Sigmoid colon (tissue), 6 donors: ENCODE measurements at regions not wholly inside any gene's neighbourhood (a gene's known extent, or its start where the extent isn't known, plus 50 kb on each side); places are given as distances from the start of the nearest gene placed in this dataset.

ENCODE experiments used
- DNase-seq: peaks from one replicate; pipeline ENCODE4 v3.0.0-alpha.2; 2019
- H3K27ac ChIP-seq, 4 donors: fragments of 200-600 bp; sonication (generic); one replicate each; pipeline ENCODE4 v1.5.1; 2016 to 2019; ENCODE audit warnings: mild to moderate bottlenecking in 1 of 4
- H3K27me3 ChIP-seq, 3 donors: fragments of 200-600 bp; sonication (generic); one replicate each; pipeline ENCODE4 v1.5.1; 2019; ENCODE audit warnings: mild to moderate bottlenecking in 1 of 3
- H3K36me3 ChIP-seq, 4 donors: fragments of 200-600 bp; sonication (generic); one replicate each; pipeline ENCODE4 v1.5.1; 2016 to 2019
- H3K4me1 ChIP-seq, 4 donors: fragments of 200-600 bp; sonication (generic); one replicate each; pipeline ENCODE4 v1.5.1; 2017 to 2019
- H3K4me3 ChIP-seq, 4 donors: fragments of 200-600 bp; sonication (generic); one replicate each; pipeline ENCODE4 v1.5.1; 2017 to 2019; ENCODE audit warnings: mild to moderate bottlenecking in 2 of 4, moderate library complexity in 1 of 4
- H3K9me3 ChIP-seq, 4 donors: fragments of 200-600 bp in 3 of 4; sonication (generic) in 3 of 4; one replicate each; pipeline versions ENCODE4 v1.5.1 to v1.6.1; 2013 to 2019
- CTCF ChIP-seq, 4 experiments: fragments of 450-650 bp in 3 of 4; fragments of 200-600 bp in 1 of 4; IDR thresholded peaks; one replicate each; pipeline ENCODE4 v1.5.1; 2016 to 2019; ENCODE audit warnings: antibody characterized with exemption in 4 of 4, mild to moderate bottlenecking in 3 of 4, moderate library complexity in 2 of 4
- EP300 ChIP-seq, 4 donors: sonication (generic); formaldehyde crosslinking; IDR thresholded peaks; one replicate each; pipeline ENCODE4 v1.6.1; 2017; ENCODE audit warnings: antibody characterized with exemption in 4 of 4
- POLR2A ChIP-seq, 2 donors: fragments of 450-650 bp; IDR thresholded peaks; one replicate each; pipeline ENCODE4 v1.6.1; 2016; ENCODE audit warnings: antibody characterized with exemption in 2 of 2, mild to moderate bottlenecking in 2 of 2, moderate library complexity in 2 of 2
- POLR2AphosphoS5 ChIP-seq, 4 donors: sonication (generic); formaldehyde crosslinking; IDR thresholded peaks; one replicate each; pipeline ENCODE4 v1.6.1; 2017; ENCODE audit warnings: antibody characterized with exemption in 4 of 4
- WGBS, 2 donors: extraction: QIAGEN DNeasy Blood & Tissue Kit; methylation state at CpG; one replicate each; pipeline ENCODE4 v1.1.7; 2013; 5-methylcytosine and 5-hydroxymethylcytosine counted together
- intact Hi-C: fragments of 100-400 bp; cut with DNase I; formaldehyde crosslinking; loops from one replicate; pipeline ENCODE4 v1.15.1; 2023
- donor health status: healthy with polysubstance abuse.
- donor health status: healthy.

GRCh38 chr15:79184465-79184892 is 93.9 kb upstream of the RASGRF1 start:
- no peaks in the 10 kb centered on the region for H3K27me3 ChIP-seq
- no peak overlapping the region for H3K27ac ChIP-seq
- peak; percentile 83 for DNase-seq
- no peaks in the 10 kb centered on the region for H3K4me1 ChIP-seq
- WGBS, 2 donors: 4 to 5% methylated on average over 4 of the region's 4 CpGs
- TF ChIP-seq POLR2A (IDR thresholded peaks at IDR 0.05) (no peak), CTCF (IDR thresholded peaks at IDR 0.05) (peak; percentile 88 to 98 (median 94)), POLR2AphosphoS5 (IDR thresholded peaks at IDR 0.05) (no peak), EP300 (IDR thresholded peaks at IDR 0.05) (no peak)
- no peak overlapping the region for H3K4me3 ChIP-seq
- H3K36me3 ChIP-seq: no peaks in the 10 kb centered on the region
- intact Hi-C loops: loop anchor here (1.0 to 5.0 kb wide), 2 partner anchors 156 to 272 kb away; no protein-coding TSS in a partner anchor
- H3K9me3 ChIP-seq: no peaks in the 10 kb centered on the region

- H3K27ac ChIP-seq: no peak overlapping the region
- intact Hi-C loops: loop anchor here (5.0 kb wide), 1 partner anchor 268 kb away; no protein-coding TSS in a partner anchor
- TF ChIP-seq EP300 (IDR thresholded peaks at IDR 0.05) (no peak), POLR2A (IDR thresholded peaks at IDR 0.05) (no peak), CTCF (IDR thresholded peaks at IDR 0.05) (no peak), POLR2AphosphoS5 (IDR thresholded peaks at IDR 0.05) (no peak)
- no peaks in the 10 kb centered on the region for H3K9me3 ChIP-seq
- DNase-seq: no peak
- H3K4me1 ChIP-seq: no peaks in the 10 kb centered on the region
- no peak overlapping the region for H3K4me3 ChIP-seq
- H3K36me3 ChIP-seq: no peaks in the 10 kb centered on the region
- no peaks in the 10 kb centered on the region for H3K27me3 ChIP-seq
- WGBS, 2 donors: 75 to 87% methylated on average over 5 of the region's 5 CpGs
Measured at GRCh38 chr15:79180318-79180717, 89.7 kb upstream of the RASGRF1 start.

GRCh38 chr15:79179597-79179996 is 89.0 kb upstream of the RASGRF1 start:
- intact Hi-C loops: no loop called here
- TF ChIP-seq EP300 (IDR thresholded peaks at IDR 0.05) (no peak), CTCF (IDR thresholded peaks at IDR 0.05) (no peak), POLR2AphosphoS5 (IDR thresholded peaks at IDR 0.05) (no peak), POLR2A (IDR thresholded peaks at IDR 0.05) (no peak)
- WGBS, 2 donors: 73 to 76% methylated on average over 5 of the region's 5 CpGs
- DNase-seq: no peak
- H3K4me3 ChIP-seq: no peak overlapping the region
- H3K36me3 ChIP-seq: no peaks in the 10 kb centered on the region
- no peaks in the 10 kb centered on the region for H3K9me3 ChIP-seq
- H3K27ac ChIP-seq: no peak overlapping the region
- H3K4me1 ChIP-seq: no peaks in the 10 kb centered on the region
- H3K27me3 ChIP-seq: peaks cover 0 to 4% (median 0%) of the 10 kb centered on the region in 3 donors

- DNase-seq: no peak
- WGBS, 2 donors: 57 to 68% methylated on average over 14 of the region's 14 CpGs
- Histone ChIP-seq H3K4me1 (no peaks in the 10 kb centered on the region), H3K36me3 (no peaks in the 10 kb centered on the region), H3K9me3 (no peaks in the 10 kb centered on the region), H3K4me3 (no peak overlapping the region), H3K27ac (no peak overlapping the region), H3K27me3 (peaks cover 0 to 5% (median 0%) of the 10 kb centered on the region in 3 donors)
- no peak for TF ChIP-seq POLR2AphosphoS5 (IDR thresholded peaks at IDR 0.05)
- no peak for TF ChIP-seq EP300 (IDR thresholded peaks at IDR 0.05)
- TF ChIP-seq POLR2A (IDR thresholded peaks at IDR 0.05): no peak
- TF ChIP-seq CTCF (IDR thresholded peaks at IDR 0.05): no peak
- intact Hi-C loops: no loop called here
Measured at GRCh38 chr15:79179108-79179561, 88.6 kb upstream of the RASGRF1 start.

GRCh38 chr15:79178594-79178993 is 88.0 kb upstream of the RASGRF1 start:
- no peak for TF ChIP-seq CTCF (IDR thresholded peaks at IDR 0.05)
- no peak for TF ChIP-seq POLR2AphosphoS5 (IDR thresholded peaks at IDR 0.05)
- no peak for TF ChIP-seq EP300 (IDR thresholded peaks at IDR 0.05)
- no peak for TF ChIP-seq POLR2A (IDR thresholded peaks at IDR 0.05)
- no peaks in the 10 kb centered on the region for H3K36me3 ChIP-seq
- 76 to 78% methylated on average over 9 of the region's 9 CpGs for whole genome bisulfite sequencing, 2 donors
- peaks cover 0 to 8% (median 0%) of the 10 kb centered on the region in 3 donors for H3K27me3 ChIP-seq
- intact Hi-C loops: no loop called here
- no peak overlapping the region for H3K27ac ChIP-seq
- no peaks in the 10 kb centered on the region for H3K9me3 ChIP-seq
- no peak overlapping the region for H3K4me3 ChIP-seq
- no peaks in the 10 kb centered on the region for H3K4me1 ChIP-seq
- DNase-seq: no peak
